Vagina (tissue), 2 donors: ENCODE measurements at regions not wholly inside any gene's neighbourhood (a gene's known extent, or its start where the extent isn't known, plus 50 kb on each side); places are given as distances from the start of the nearest gene placed in this dataset.

Experiments
- POLR2A ChIP-seq, 2 donors: fragments of 450-650 bp; IDR thresholded peaks; one replicate each; pipeline ENCODE4 v1.6.1; 2017; ENCODE audit warnings: antibody characterized with exemption in 2 of 2, mild to moderate bottlenecking in 2 of 2, moderate library complexity in 2 of 2
- TF ChIP-seq, protein P1 (sequence below), 3 experiments: fragments of 450-650 bp in 2 of 3; fragments of 200-600 bp in 1 of 3; sonication (generic) in 1 of 3; IDR thresholded peaks; one replicate each; pipeline ENCODE4 v1.5.1; 2017 to 2019; ENCODE audit warnings: antibody characterized with exemption in 3 of 3, mild to moderate bottlenecking in 2 of 3, moderate library complexity in 2 of 3

DNA sequence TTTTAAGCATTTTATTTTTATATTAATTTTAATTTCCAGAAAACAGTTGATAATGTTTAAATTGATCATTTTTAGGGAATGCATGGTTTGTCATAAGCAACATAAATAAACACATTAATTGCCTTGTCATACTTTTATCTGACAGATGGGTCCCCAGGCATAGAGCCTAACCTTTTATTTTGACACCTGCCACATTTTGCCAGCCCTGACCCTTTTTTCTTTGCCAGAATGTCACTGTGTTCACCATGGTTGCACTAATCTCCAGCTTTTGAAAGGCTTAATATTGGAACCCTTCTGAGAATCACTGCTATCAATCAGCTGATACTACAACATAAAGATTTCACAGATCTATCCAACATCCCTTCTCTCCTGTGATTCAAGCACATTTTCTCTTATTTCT lies 56.0 kb upstream of the DPYD start:
- TF ChIP-seq, protein P1, sequence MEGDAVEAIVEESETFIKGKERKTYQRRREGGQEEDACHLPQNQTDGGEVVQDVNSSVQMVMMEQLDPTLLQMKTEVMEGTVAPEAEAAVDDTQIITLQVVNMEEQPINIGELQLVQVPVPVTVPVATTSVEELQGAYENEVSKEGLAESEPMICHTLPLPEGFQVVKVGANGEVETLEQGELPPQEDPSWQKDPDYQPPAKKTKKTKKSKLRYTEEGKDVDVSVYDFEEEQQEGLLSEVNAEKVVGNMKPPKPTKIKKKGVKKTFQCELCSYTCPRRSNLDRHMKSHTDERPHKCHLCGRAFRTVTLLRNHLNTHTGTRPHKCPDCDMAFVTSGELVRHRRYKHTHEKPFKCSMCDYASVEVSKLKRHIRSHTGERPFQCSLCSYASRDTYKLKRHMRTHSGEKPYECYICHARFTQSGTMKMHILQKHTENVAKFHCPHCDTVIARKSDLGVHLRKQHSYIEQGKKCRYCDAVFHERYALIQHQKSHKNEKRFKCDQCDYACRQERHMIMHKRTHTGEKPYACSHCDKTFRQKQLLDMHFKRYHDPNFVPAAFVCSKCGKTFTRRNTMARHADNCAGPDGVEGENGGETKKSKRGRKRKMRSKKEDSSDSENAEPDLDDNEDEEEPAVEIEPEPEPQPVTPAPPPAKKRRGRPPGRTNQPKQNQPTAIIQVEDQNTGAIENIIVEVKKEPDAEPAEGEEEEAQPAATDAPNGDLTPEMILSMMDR (IDR thresholded peaks at IDR 0.05) = no peak
- no peak for TF ChIP-seq POLR2A (IDR thresholded peaks at IDR 0.05)
